ENCODE measurements at regions not wholly inside any gene's neighbourhood (a gene's known extent, or its start where the extent isn't known, plus 50 kb on each side); places are given as distances from the start of the nearest gene placed in this dataset.
"Not testable (repeated sequence)": the region's sequence is repeated elsewhere in the genome, so short reads cannot be mapped to it uniquely, and the experiment has no call there.

- Histone ChIP-seq H3K27me3 (replicated peaks) (no peaks in the 10 kb centered on the region), H3K36me3 (replicated peaks) (no peaks in the 10 kb centered on the region), H3K4me3 (ENCODE audit: low read depth, low read length) (no peak overlapping the region), H3K27ac (no peak overlapping the region)
- in situ Hi-C loops (cut with HindIII; ENCODE audit: low pct_ligation_motif_present, low sequenced_read_pairs) = no loop called here
- DNase-seq = no peak
- no peak for TF ChIP-seq CTCF (IDR thresholded peaks at IDR 0.05; ENCODE audit: low read depth, low read length, missing control alignments)
Measured at GRCh38 chr12:127599436-127599835, 667.5 kb upstream of the TMEM132C start.

GRCh38 chr12:127600211-127600610 lies 666.8 kb upstream of the TMEM132C start:
- in situ Hi-C loops (cut with HindIII; ENCODE audit: low pct_ligation_motif_present, low sequenced_read_pairs) = no loop called here
- peak; percentile 29 for TF ChIP-seq CTCF (IDR thresholded peaks at IDR 0.05; ENCODE audit: low read depth, low read length, missing control alignments)
- H3K4me3 ChIP-seq (ENCODE audit: low read depth, low read length) = no peak overlapping the region
- no peaks in the 10 kb centered on the region for H3K36me3 ChIP-seq (replicated peaks)
- H3K27me3 ChIP-seq (replicated peaks) = no peaks in the 10 kb centered on the region
- H3K27ac ChIP-seq = no peak overlapping the region
- no peak for DNase-seq

- Histone ChIP-seq H3K27me3 (replicated peaks) (no peaks in the 10 kb centered on the region), H3K36me3 (replicated peaks) (no peaks in the 10 kb centered on the region), H3K4me3 (ENCODE audit: low read depth, low read length) (no peak overlapping the region), H3K27ac (no peak overlapping the region)
- DNase-seq = no peak
- in situ Hi-C loops (cut with HindIII; ENCODE audit: low pct_ligation_motif_present, low sequenced_read_pairs) = no loop called here
- TF ChIP-seq CTCF (IDR thresholded peaks at IDR 0.05; ENCODE audit: low read depth, low read length, missing control alignments) = no peak
Measured at GRCh38 chr12:127606476-127607015, 660.4 kb upstream of the TMEM132C start.

- no peak overlapping the region for H3K4me3 ChIP-seq (ENCODE audit: low read depth, low read length)
- H3K27ac ChIP-seq = no peak overlapping the region
- TF ChIP-seq CTCF (IDR thresholded peaks at IDR 0.05; ENCODE audit: low read depth, low read length, missing control alignments) = no peak
Measured at GRCh38 chr12:127607146-127607725, 659.7 kb upstream of the TMEM132C start.

GRCh38 chr12:127608359-127608758 lies 658.6 kb upstream of the TMEM132C start:
- peak; percentile 34 for DNase-seq
- H3K27me3 ChIP-seq (replicated peaks); in situ Hi-C loops (cut with HindIII; ENCODE audit: low pct_ligation_motif_present, low sequenced_read_pairs); H3K27ac ChIP-seq; H3K36me3 ChIP-seq (replicated peaks); H3K4me3 ChIP-seq (ENCODE audit: low read depth, low read length): not testable (repeated sequence)

More at GRCh38 chr12:127607146-127607725, 659.7 kb upstream of the TMEM132C start:
- H3K36me3 ChIP-seq (replicated peaks) = no peaks in the 10 kb centered on the region
- no peaks in the 10 kb centered on the region for H3K27me3 ChIP-seq (replicated peaks)
- in situ Hi-C loops (cut with HindIII; ENCODE audit: low pct_ligation_motif_present, low sequenced_read_pairs) = no loop called here
- DNase-seq = no peak

- H3K27me3 ChIP-seq (replicated peaks) = no peaks in the 10 kb centered on the region
- peak; percentile 63 for DNase-seq
Measured at GRCh38 chr12:127613056-127613455, 653.9 kb upstream of the TMEM132C start.

More at GRCh38 chr12:127613056-127613455, 653.9 kb upstream of the TMEM132C start:
- no peaks in the 10 kb centered on the region for H3K36me3 ChIP-seq (replicated peaks)
- no peak overlapping the region for H3K4me3 ChIP-seq (ENCODE audit: low read depth, low read length)
- no peak overlapping the region for H3K27ac ChIP-seq
- TF ChIP-seq CTCF (IDR thresholded peaks at IDR 0.05; ENCODE audit: low read depth, low read length, missing control alignments) = no peak
- in situ Hi-C loops (cut with HindIII; ENCODE audit: low pct_ligation_motif_present, low sequenced_read_pairs) = no loop called here
